Vagina (tissue), 2 donors: ENCODE measurements at regions not wholly inside any gene's neighbourhood (a gene's known extent, or its start where the extent isn't known, plus 50 kb on each side); places are given as distances from the start of the nearest gene placed in this dataset.

Experiments used
- DNase-seq, 2 donors: peaks; one replicate each; pipeline ENCODE4 v3.0.0-alpha.2; 2017; ENCODE audit errors: extremely low spot score in 2 of 2
- H3K27ac ChIP-seq: fragments of 200-600 bp; sonication (generic); one replicate; pipeline ENCODE4 v1.5.1; 2019
- H3K27me3 ChIP-seq: fragments of 200-600 bp; sonication (generic); one replicate; pipeline ENCODE4 v1.5.1; 2019
- H3K36me3 ChIP-seq, 2 donors: fragments of 200-600 bp; sonication (generic); one replicate each; pipeline ENCODE4 v1.5.1; 2017 to 2019
- H3K4me1 ChIP-seq: fragments of 200-600 bp; sonication (generic); one replicate; pipeline ENCODE4 v1.5.1; 2019
- H3K4me3 ChIP-seq, 2 donors: fragments of 200-600 bp; sonication (generic); 1 replicate in 1 of 2; 2 replicates in 1 of 2; pipeline ENCODE4 v1.5.1; 2016 to 2019
- H3K9me3 ChIP-seq: fragments of 200-600 bp; sonication (generic); one replicate; pipeline ENCODE4 v1.5.1; 2019
- POLR2A ChIP-seq, 2 donors: fragments of 450-650 bp; IDR thresholded peaks; one replicate each; pipeline ENCODE4 v1.6.1; 2017; ENCODE audit warnings: antibody characterized with exemption in 2 of 2, mild to moderate bottlenecking in 2 of 2, moderate library complexity in 2 of 2
- POLR2AphosphoS5 ChIP-seq, 2 donors: sonication (generic); formaldehyde crosslinking; IDR thresholded peaks; one replicate each; pipeline ENCODE4 v1.9.0; 2017; ENCODE audit warnings: antibody characterized with exemption in 2 of 2, mild to moderate bottlenecking in 2 of 2, low read depth in 1 of 2; ENCODE audit not compliant: insufficient read depth in 1 of 2
- intact Hi-C: fragments of 100-400 bp; cut with DNase I; formaldehyde crosslinking; loops from one replicate; pipeline ENCODE4 v1.15.1; 2023
- TF ChIP-seq, protein P1 (sequence below), 3 experiments: fragments of 450-650 bp in 2 of 3; fragments of 200-600 bp in 1 of 3; sonication (generic) in 1 of 3; IDR thresholded peaks; one replicate each; pipeline ENCODE4 v1.5.1; 2017 to 2019; ENCODE audit warnings: antibody characterized with exemption in 3 of 3, mild to moderate bottlenecking in 2 of 3, moderate library complexity in 2 of 3

GRCh38 chr11:92808022-92808421, 161.4 kb upstream of the MTNR1B start:
- Histone ChIP-seq H3K9me3 (no peaks in the 10 kb centered on the region), H3K4me1 (no peaks in the 10 kb centered on the region), H3K4me3 (no peak overlapping the region), H3K27ac (no peak overlapping the region), H3K27me3 (no peaks in the 10 kb centered on the region), H3K36me3 (no peaks in the 10 kb centered on the region)
- no peak for DNase-seq
- TF ChIP-seq POLR2A (IDR thresholded peaks at IDR 0.05) (no peak), POLR2AphosphoS5 (IDR thresholded peaks at IDR 0.05; ENCODE audit: insufficient read depth in 1 of 2, low read depth in 1 of 2) (no peak)
- TF ChIP-seq, protein P1, sequence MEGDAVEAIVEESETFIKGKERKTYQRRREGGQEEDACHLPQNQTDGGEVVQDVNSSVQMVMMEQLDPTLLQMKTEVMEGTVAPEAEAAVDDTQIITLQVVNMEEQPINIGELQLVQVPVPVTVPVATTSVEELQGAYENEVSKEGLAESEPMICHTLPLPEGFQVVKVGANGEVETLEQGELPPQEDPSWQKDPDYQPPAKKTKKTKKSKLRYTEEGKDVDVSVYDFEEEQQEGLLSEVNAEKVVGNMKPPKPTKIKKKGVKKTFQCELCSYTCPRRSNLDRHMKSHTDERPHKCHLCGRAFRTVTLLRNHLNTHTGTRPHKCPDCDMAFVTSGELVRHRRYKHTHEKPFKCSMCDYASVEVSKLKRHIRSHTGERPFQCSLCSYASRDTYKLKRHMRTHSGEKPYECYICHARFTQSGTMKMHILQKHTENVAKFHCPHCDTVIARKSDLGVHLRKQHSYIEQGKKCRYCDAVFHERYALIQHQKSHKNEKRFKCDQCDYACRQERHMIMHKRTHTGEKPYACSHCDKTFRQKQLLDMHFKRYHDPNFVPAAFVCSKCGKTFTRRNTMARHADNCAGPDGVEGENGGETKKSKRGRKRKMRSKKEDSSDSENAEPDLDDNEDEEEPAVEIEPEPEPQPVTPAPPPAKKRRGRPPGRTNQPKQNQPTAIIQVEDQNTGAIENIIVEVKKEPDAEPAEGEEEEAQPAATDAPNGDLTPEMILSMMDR (IDR thresholded peaks at IDR 0.05): no peak
- intact Hi-C loops: no loop called here

DNA sequence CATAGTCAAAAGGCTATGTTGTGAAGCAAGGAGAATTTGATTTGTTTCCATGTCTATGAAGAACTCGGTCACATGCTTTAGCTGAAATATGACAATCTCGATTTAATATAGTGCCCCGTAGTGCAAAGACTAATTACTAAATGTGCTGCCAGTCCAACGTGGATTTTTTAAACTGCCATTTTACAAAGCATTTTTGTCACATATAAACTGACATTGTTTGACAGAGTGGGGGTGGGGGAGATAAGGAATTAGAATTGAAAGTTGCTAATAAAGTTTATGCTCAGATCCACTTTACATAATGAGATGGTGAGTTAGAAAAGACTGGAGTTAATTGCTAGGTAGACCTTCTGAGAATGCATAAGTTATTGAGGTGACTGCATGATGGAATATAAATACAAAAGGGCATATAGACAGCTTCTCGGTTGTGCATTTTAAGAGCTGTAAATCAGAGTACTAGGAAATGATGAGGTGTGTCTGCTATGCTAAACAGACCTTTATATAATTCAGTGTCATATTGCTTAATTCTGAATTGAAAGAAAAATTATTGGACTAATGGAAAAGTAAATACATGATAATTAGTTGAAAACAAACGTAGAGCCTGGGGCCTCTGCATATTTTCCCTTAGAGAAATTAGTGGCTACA, 158.9 kb upstream of the MTNR1B start:
- Histone ChIP-seq H3K36me3 (no peaks in the 10 kb centered on the region), H3K27ac (no peak overlapping the region), H3K9me3 (no peaks in the 10 kb centered on the region), H3K27me3 (no peaks in the 10 kb centered on the region), H3K4me1 (no peaks in the 10 kb centered on the region), H3K4me3 (no peak overlapping the region)
- intact Hi-C loops: no loop called here
- TF ChIP-seq POLR2A (IDR thresholded peaks at IDR 0.05) (no peak), POLR2AphosphoS5 (IDR thresholded peaks at IDR 0.05; ENCODE audit: insufficient read depth in 1 of 2, low read depth in 1 of 2) (no peak)
- TF ChIP-seq, protein P1 (IDR thresholded peaks at IDR 0.05): no peak
- DNase-seq: no peak

DNA sequence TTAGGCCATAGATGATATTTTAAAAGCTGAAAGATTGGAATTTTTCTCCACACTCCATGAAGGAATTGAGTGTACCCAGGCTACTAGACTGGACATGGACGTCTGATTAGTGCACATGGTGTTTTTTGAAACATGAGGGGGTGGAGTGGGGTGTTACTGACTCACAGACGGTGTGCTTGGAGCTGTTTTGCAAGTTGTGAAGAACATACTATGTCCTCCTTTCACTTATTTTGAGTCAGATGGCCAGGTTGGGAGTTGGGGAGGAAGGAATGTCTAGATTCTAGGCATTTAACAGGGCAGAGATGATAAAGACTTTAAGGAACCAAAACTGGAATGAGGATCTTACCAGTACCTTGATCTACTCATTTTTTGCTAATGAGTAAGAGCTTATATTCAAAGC, 158.1 kb upstream of the MTNR1B start:
- TF ChIP-seq POLR2A (IDR thresholded peaks at IDR 0.05) (no peak), POLR2AphosphoS5 (IDR thresholded peaks at IDR 0.05; ENCODE audit: insufficient read depth in 1 of 2, low read depth in 1 of 2) (no peak)
- TF ChIP-seq, protein P1 (IDR thresholded peaks at IDR 0.05): no peak
- H3K4me3 ChIP-seq: no peak overlapping the region
- DNase-seq: no peak
- H3K27ac ChIP-seq: no peak overlapping the region
- intact Hi-C loops: no loop called here
- no peaks in the 10 kb centered on the region for H3K27me3 ChIP-seq
- H3K36me3 ChIP-seq: no peaks in the 10 kb centered on the region
- no peaks in the 10 kb centered on the region for H3K9me3 ChIP-seq
- H3K4me1 ChIP-seq: no peaks in the 10 kb centered on the region

- no peak overlapping the region for H3K27ac ChIP-seq
- no peaks in the 10 kb centered on the region for H3K4me1 ChIP-seq
- no peak overlapping the region for H3K4me3 ChIP-seq
- TF ChIP-seq POLR2AphosphoS5 (IDR thresholded peaks at IDR 0.05; ENCODE audit: insufficient read depth in 1 of 2, low read depth in 1 of 2): no peak
- no peaks in the 10 kb centered on the region for H3K27me3 ChIP-seq
- no peaks in the 10 kb centered on the region for H3K9me3 ChIP-seq
- intact Hi-C loops: no loop called here
- H3K36me3 ChIP-seq: no peaks in the 10 kb centered on the region
- DNase-seq: no peak
Measured at GRCh38 chr11:92812841-92813240, 156.6 kb upstream of the MTNR1B start.

DNA sequence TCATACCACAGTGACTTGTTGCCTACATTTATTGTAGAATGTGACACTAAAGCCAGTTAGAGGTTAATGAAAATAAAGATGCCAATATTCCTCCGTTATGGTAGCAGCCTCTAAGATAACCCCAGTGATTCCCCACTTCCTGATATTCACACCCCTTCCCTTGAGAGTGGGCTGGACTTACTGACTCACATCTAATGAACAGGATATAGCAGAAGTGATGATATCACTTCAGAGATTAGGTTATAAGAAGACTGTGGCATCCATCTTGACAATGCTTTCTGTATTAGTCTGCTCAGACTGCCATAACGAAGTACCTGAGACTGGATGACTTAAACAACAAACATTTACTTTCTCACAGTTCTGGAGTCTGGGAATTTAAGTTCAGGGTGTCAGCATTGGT, 149.6 kb upstream of the MTNR1B start:
- no peak overlapping the region for H3K27ac ChIP-seq
- no peak for DNase-seq
- no peak for TF ChIP-seq POLR2AphosphoS5 (IDR thresholded peaks at IDR 0.05; ENCODE audit: insufficient read depth in 1 of 2, low read depth in 1 of 2)
- no peak for TF ChIP-seq POLR2A (IDR thresholded peaks at IDR 0.05)
- TF ChIP-seq, protein P1 (IDR thresholded peaks at IDR 0.05): no peak
- intact Hi-C loops: no loop called here
- H3K4me3 ChIP-seq: no peak overlapping the region
- no peaks in the 10 kb centered on the region for H3K9me3 ChIP-seq
- no peaks in the 10 kb centered on the region for H3K4me1 ChIP-seq
- H3K36me3 ChIP-seq: no peaks in the 10 kb centered on the region
- H3K27me3 ChIP-seq: no peaks in the 10 kb centered on the region
